Spleen (tissue), 11 donors: ENCODE measurements at regions not wholly inside any gene's neighbourhood (a gene's known extent, or its start where the extent isn't known, plus 50 kb on each side); places are given as distances from the start of the nearest gene placed in this dataset.

Experiments used
- DNase-seq: peaks from one replicate; pipeline ENCODE4 v3.0.0-alpha.2; 2020
- H3K27ac ChIP-seq, 8 donors: fragments of 200-600 bp; sonication (generic) in 7 of 8; 1 replicate in 4 of 8; 2 replicates in 4 of 8; pipeline versions ENCODE4 v1.5.0 to v1.8.0; 2016 to 2021; ENCODE audit warnings: inconsistent platforms in 4 of 8, mild to moderate bottlenecking in 4 of 8, moderate library complexity in 1 of 8
- H3K27me3 ChIP-seq, 7 donors: fragments of 200-600 bp; sonication (generic) in 6 of 7; replicated peaks in 1 of 7; 1 replicate in 4 of 7; 2 replicates in 3 of 7; pipeline versions ENCODE4 v1.5.0 to v1.8.0; 2016 to 2021; ENCODE audit warnings: inconsistent platforms in 3 of 7, mild to moderate bottlenecking in 1 of 7
- H3K36me3 ChIP-seq, 6 donors: fragments of 200-600 bp; sonication (generic) in 5 of 6; 1 replicate in 4 of 6; 2 replicates in 2 of 6; pipeline versions ENCODE4 v1.5.0 to v1.8.0; 2016 to 2021; ENCODE audit warnings: inconsistent platforms in 2 of 6
- H3K4me1 ChIP-seq, 6 donors: fragments of 200-600 bp; sonication (generic) in 5 of 6; 1 replicate in 3 of 6; 2 replicates in 3 of 6; pipeline versions ENCODE4 v1.5.0 to v1.8.0; 2016 to 2021; ENCODE audit warnings: inconsistent platforms in 3 of 6
- H3K4me3 ChIP-seq, 8 donors: fragments of 200-600 bp; sonication (generic) in 7 of 8; 1 replicate in 4 of 8; 2 replicates in 4 of 8; pipeline versions ENCODE4 v1.5.0 to v1.8.0; 2016 to 2021; ENCODE audit warnings: inconsistent platforms in 4 of 8, mild to moderate bottlenecking in 4 of 8, moderate library complexity in 2 of 8
- H3K9me3 ChIP-seq, 8 donors: fragments of 200-600 bp; sonication (generic) in 7 of 8; 1 replicate in 4 of 8; 2 replicates in 4 of 8; pipeline versions ENCODE4 v1.5.0 to v1.8.0; 2016 to 2021; ENCODE audit warnings: inconsistent platforms in 4 of 8
- CTCF ChIP-seq, 11 experiments: fragments of 200-600 bp in 7 of 11; fragments of 450-650 bp in 4 of 11; sonication (generic) in 4 of 11; IDR thresholded peaks in 8 of 11; conservative IDR thresholded peaks in 3 of 11; 1 replicate in 7 of 11; 2 replicates in 4 of 11; pipeline versions ENCODE4 v1.4.0 to v1.8.0; 2016 to 2021; ENCODE audit warnings: antibody characterized with exemption in 11 of 11, inconsistent platforms in 4 of 11, mild to moderate bottlenecking in 1 of 11
- POLR2A ChIP-seq, 3 donors: fragments of 450-650 bp; IDR thresholded peaks; one replicate each; pipeline ENCODE4 v1.5.1; 2017; ENCODE audit warnings: antibody characterized with exemption in 3 of 3, mild to moderate bottlenecking in 1 of 3
- POLR2AphosphoS5 ChIP-seq, 3 donors: sonication (generic); formaldehyde crosslinking; IDR thresholded peaks; one replicate each; pipeline ENCODE4 v1.5.1; 2017; ENCODE audit warnings: antibody characterized with exemption in 3 of 3
- WGBS, 5 donors: extraction: QIAGEN DNeasy Blood & Tissue Kit in 3 of 5; methylation state at CpG; one replicate each; pipeline versions ENCODE4 v1.1.5 to v1.1.7; 2013 to 2018; 5-methylcytosine and 5-hydroxymethylcytosine counted together
- intact Hi-C: fragments of 100-400 bp; cut with DNase I; formaldehyde crosslinking; loops from one replicate; pipeline ENCODE4 v1.15.0; 2023; ENCODE audit warnings: low total_unique reads
- donor health status: healthy with polysubstance abuse.
- donor health status: DM: no; HTN: no; CAD: no; lungs with moderate emphysema.
- donor health status: DM: no; HTN: no; CAD: no.
- donor health status: Bipolar disorder and iron deficiency.
- donor health status: healthy.
- donor health status: DM: no; HTN: no; CAD: no.
- donor health status: DM: yes; HTN: yes; CAD: no.

- WGBS, 5 donors = 7 to 10% (median 7%) methylated on average over 46 of the region's 46 CpGs
- H3K27ac ChIP-seq = no peak overlapping the region
- no peak for DNase-seq
- no peaks in the 10 kb centered on the region for H3K9me3 ChIP-seq
- H3K27me3 ChIP-seq = peaks cover 0 to 82% (median 27%) of the 10 kb centered on the region in 7 donors
- intact Hi-C loops = no loop called here
- H3K4me3 ChIP-seq = no peak overlapping the region
- H3K4me1 ChIP-seq = peaks cover 0 to 5% (median 0%) of the 10 kb centered on the region in 6 donors
- no peak for TF ChIP-seq POLR2A (IDR thresholded peaks at IDR 0.05)
- H3K36me3 ChIP-seq = no peaks in the 10 kb centered on the region
These were observed 414.8 kb upstream of the MKI67 start for GRCh38 chr10:128540781-128541761.

GRCh38 chr10:128541926-128542475 lies 415.8 kb upstream of the MKI67 start:
- peaks cover 0 to 81% (median 27%) of the 10 kb centered on the region in 7 donors for H3K27me3 ChIP-seq
- DNase-seq = no peak
- H3K4me3 ChIP-seq = no peak overlapping the region
- no peak overlapping the region for H3K27ac ChIP-seq
- peaks cover 0 to 5% (median 0%) of the 10 kb centered on the region in 6 donors for H3K4me1 ChIP-seq
- intact Hi-C loops = no loop called here
- TF ChIP-seq POLR2AphosphoS5 (IDR thresholded peaks at IDR 0.05) (no peak), CTCF (IDR thresholded peaks at IDR 0.05 in 8 of 11, conservative IDR thresholded peaks at IDR 0.05 in 3 of 11) (no peak), POLR2A (IDR thresholded peaks at IDR 0.05) (no peak)
- no peaks in the 10 kb centered on the region for H3K36me3 ChIP-seq
- no peaks in the 10 kb centered on the region for H3K9me3 ChIP-seq
- 78 to 84% (median 80%) methylated on average over 2 of the region's 2 CpGs for WGBS, 5 donors

- Histone ChIP-seq H3K4me3 (no peak overlapping the region), H3K4me1 (peaks cover 0 to 5% (median 0%) of the 10 kb centered on the region in 6 donors), H3K27me3 (peaks cover 0 to 79% (median 27%) of the 10 kb centered on the region in 7 donors)
These were observed 416.4 kb upstream of the MKI67 start for GRCh38 chr10:128542659-128543058.

GRCh38 chr10:128543151-128543550 lies 416.9 kb upstream of the MKI67 start:
- no peaks in the 10 kb centered on the region for H3K9me3 ChIP-seq
- H3K4me3 ChIP-seq = no peak overlapping the region
- H3K27me3 ChIP-seq = peaks cover 0 to 74% (median 27%) of the 10 kb centered on the region in 7 donors
- H3K27ac ChIP-seq = no peak overlapping the region
- no peak for DNase-seq
- H3K36me3 ChIP-seq = no peaks in the 10 kb centered on the region
- TF ChIP-seq POLR2A (IDR thresholded peaks at IDR 0.05) = no peak
- no peak for TF ChIP-seq CTCF (IDR thresholded peaks at IDR 0.05 in 8 of 11, conservative IDR thresholded peaks at IDR 0.05 in 3 of 11)
- TF ChIP-seq POLR2AphosphoS5 (IDR thresholded peaks at IDR 0.05) = no peak
- intact Hi-C loops = no loop called here
- H3K4me1 ChIP-seq = peaks cover 0 to 5% (median 0%) of the 10 kb centered on the region in 6 donors
- WGBS, 5 donors = 87 to 92% (median 88%) methylated on average over 12 of the region's 12 CpGs

More at GRCh38 chr10:128542659-128543058, 416.4 kb upstream of the MKI67 start:
- WGBS, 5 donors = 80 to 89% (median 86%) methylated on average over 7 of the region's 7 CpGs
- intact Hi-C loops = no loop called here
- Histone ChIP-seq H3K9me3 (no peaks in the 10 kb centered on the region), H3K27ac (no peak overlapping the region), H3K36me3 (no peaks in the 10 kb centered on the region)
- no peak for DNase-seq
- TF ChIP-seq POLR2AphosphoS5 (IDR thresholded peaks at IDR 0.05) (no peak), CTCF (IDR thresholded peaks at IDR 0.05 in 8 of 11, conservative IDR thresholded peaks at IDR 0.05 in 3 of 11) (no peak), POLR2A (IDR thresholded peaks at IDR 0.05) (no peak)
